Ammon's horn (tissue), 1 donor: ENCODE measurements at regions not wholly inside any gene's neighbourhood (a gene's known extent, or its start where the extent isn't known, plus 50 kb on each side); places are given as distances from the start of the nearest gene placed in this dataset.
"Not testable (repeated sequence)": the region's sequence is repeated elsewhere in the genome, so short reads cannot be mapped to it uniquely, and the experiment has no call there.

Source experiments
- DNase-seq: peaks from one replicate; pipeline ENCODE4 v3.0.0-alpha.2; 2016; ENCODE audit warnings: low spot score

- no peak for DNase-seq
Measured at GRCh38 chr2:57437077-57437476, 609.5 kb upstream of the VRK2 start.

DNA sequence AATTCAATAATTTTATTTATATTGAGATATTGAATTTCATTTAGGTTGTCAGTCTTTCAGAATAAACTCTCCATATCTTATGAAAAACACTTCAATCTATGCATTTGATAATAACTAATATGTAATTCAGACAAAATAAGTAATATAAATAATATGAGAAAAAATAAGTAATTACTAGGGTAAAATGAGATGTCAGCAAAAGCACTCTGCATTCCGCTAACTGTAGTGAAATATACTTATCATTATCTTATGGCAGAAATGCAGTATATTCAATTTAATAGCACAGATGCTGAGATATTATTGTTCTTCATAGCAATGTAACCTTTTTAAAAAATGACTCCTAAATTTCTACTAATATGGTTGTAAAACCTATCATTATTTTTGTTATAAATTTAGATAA is 606.2 kb upstream of the VRK2 start:
- DNase-seq = no peak

GRCh38 chr2:57443086-57443485 is 603.5 kb upstream of the VRK2 start:
- no peak for DNase-seq

DNA sequence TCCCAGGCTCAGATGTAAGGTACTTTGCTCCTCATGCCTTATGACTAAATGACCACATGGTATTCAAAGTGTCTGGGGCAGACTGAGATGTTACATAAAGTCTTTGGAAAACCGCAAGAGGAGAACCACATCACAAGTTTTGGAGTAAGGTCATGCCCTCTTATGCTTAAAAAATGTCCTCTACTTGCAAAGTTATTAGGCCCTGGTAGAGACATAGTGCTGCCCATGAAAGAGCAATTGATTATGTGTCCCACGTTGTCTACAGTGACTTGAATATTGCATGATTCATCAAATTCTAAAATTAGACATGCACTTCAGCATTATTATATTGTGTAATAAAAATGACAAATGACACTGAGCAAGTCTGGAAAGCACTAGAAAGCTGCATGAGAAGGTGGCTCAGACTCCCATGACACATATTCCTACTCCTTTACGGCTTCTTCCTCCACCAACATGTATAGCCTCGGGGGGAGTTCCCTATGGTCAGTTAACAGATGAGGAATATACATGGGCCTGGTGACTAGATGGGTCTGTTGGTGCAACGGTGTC is 602.6 kb upstream of the VRK2 start:
- DNase-seq = no peak

DNA sequence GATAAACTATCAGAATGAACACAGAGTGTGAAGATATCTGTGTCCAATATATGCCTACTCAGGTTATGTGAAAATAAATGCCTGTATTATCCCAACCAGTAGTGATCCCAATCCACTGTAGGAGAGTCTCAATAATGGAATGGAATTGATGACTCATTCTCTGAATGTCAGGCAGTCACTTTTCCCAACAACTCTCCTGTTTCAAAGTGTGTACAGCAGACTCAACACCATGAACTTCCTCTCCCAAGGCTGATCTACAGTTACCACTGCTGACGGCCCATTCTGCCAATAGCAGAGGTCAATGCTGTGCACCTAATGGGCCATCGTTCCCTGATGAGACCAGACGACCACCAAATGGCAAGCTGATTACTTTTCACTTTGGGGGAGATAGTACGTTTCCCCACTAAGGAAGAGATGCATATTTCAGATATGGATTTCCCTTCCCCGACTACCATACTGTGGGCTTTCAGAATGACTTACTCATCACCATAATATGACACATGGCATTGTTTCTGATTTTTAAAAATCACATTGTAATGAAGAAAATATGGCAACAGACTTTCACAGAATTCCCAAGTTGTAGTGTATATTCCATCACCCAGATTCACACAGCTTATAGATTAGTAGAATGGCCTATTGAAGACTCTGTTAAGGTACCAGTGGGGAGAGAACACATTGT is 601.7 kb upstream of the VRK2 start:
- no peak for DNase-seq

DNA sequence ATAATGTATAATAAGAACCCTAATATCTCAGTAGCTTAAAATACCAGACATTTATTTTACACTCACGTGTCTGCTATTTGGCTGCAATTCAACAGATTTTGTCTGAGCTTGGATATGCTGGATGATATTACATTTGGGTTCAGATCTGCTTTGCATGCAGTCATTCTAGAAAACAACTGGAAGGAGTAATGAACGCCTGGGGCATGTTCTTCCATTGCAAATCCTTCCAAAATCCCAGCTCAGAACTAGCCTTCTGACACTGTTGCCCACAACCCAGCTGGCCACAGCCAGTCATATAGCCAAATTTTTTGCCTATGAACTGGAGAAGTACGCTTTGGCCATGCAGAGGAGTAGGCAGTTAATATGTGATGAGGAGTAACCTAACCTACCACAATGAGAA is 597.8 kb upstream of the VRK2 start:
- DNase-seq = no peak

DNA sequence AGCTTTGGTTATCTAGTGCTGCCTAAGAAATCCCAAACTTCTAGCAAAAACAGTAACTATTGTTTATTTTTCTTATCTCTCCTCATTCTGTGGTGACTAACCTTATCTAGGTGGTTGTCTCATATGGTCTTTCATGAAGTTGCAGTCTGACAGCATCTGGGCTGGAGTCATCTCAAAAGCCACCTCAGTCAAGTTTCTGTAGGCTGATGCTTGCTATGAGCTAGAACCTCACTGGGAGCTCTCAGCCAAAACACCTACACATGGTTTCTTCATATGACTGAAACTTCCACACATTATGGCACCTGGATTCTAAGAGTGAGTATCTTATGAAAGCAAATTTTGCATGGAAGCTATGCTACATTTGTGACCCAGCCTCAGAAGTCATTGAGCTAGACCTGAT is 596.4 kb upstream of the VRK2 start:
- DNase-seq = no peak

- DNase-seq = no peak
Measured at GRCh38 chr2:57452634-57453033, 594.0 kb upstream of the VRK2 start.

GRCh38 chr2:57453945-57454344 is 592.7 kb upstream of the VRK2 start:
- no peak for DNase-seq

- DNase-seq = no peak
Measured at GRCh38 chr2:57460396-57461276, 586.0 kb upstream of the VRK2 start.

DNA sequence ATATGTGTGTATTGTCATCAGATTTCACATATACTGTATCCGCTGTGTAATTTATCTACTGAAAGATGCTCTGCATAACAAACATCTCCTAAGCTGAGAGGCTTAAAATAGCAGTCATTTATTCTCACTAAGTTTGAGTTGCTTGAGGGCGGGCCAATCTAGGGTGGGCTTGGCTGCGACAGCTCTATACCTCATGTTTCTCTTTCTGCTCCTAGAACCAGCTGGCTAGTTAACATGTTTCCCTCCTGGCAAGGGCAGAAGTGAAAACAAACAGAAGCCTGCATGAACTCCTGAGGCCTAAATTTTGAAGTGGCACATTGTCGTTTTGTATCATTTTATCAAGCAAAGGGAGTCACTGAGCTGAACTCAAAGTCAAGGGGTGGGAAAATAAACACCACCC is 585.0 kb upstream of the VRK2 start:
- DNase-seq = no peak

GRCh38 chr2:57465067-57465466 is 581.5 kb upstream of the VRK2 start:
- no peak for DNase-seq

DNA sequence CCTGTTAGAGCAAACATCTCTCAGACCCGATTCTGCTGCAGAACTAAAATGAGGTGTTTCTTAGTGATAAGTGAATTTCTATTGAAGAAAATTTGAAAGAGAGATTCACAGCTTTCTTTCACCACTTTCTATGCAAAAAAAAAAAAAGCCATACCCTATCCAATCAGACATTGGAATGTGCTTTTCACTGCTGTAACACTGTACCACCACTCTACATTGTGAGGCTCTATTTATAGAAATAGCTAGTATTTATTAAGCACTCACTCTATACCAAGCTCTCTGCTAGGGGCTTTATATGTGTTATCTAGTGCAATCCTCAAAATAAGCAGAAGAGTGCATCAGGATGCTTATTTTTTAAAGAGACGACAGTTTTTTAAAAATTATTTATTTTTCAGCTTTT is 580.6 kb upstream of the VRK2 start:
- DNase-seq = no peak

DNA sequence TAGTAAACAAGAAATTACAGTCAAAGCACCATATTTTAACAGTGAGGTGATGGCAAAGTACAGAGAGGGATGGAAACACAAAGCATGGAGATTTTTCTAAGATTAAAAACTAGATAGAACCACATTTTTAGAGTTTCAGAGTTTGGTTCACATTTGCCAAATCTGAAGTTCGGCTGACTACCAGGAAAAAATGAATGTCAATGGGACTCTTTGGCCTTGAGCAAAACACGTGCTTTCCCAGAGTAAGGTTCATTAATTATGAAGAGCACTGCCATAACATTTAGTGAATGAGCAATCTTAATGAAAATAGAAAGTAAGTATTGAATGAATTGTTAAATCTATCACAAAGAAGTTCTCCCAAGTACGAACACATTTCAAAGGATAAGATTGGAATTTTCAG is 571.2 kb upstream of the VRK2 start:
- DNase-seq = no peak

- DNase-seq = no peak
Measured at GRCh38 chr2:57479981-57480380, 566.6 kb upstream of the VRK2 start.

- DNase-seq = no peak
Measured at GRCh38 chr2:57488061-57488460, 558.5 kb upstream of the VRK2 start.

DNA sequence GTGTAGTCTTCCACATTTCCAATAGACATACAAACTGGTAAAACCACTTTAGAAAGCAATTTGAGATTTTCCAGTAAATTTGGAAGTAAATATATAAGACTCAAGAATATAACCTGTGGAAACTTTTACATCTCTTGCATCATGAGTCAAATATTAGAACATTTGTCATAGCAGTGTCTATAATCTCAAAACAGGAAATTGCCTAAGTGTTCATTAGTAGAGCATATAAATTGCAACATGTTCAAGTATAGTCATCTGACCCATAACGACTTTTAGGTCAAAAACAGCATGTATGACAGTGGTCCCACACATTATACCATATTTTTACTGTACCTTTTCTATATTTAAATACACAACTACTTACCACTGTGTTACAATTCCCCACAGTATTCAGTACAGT is 555.9 kb upstream of the VRK2 start:
- no peak for DNase-seq

GRCh38 chr2:57491213-57491612 is 555.4 kb upstream of the VRK2 start:
- no peak for DNase-seq

DNA sequence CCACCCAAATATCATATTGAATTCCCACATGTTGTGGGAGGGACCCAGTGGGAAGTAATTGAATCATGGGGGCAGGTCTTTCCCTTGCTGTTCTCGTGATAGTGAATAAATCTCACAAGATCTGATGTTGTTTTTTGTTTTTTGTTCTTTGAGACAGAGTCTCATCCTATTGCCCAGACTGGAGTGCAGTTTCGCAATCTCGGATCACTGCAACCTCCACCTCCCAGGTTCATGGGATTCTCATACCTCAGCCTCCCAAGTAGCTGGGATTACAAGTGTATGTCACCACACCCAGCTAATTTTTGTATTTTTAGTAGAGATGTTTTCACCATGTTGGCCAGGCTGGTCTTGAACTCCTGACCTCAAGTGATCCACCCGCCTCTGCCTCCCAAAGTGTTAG is 552.6 kb upstream of the VRK2 start:
- not testable (repeated sequence) for DNase-seq

- peak; percentile 66 for DNase-seq
Measured at GRCh38 chr2:57497489-57498096, 549.0 kb upstream of the VRK2 start.

- no peak for DNase-seq
Measured at GRCh38 chr2:57504787-57505186, 541.8 kb upstream of the VRK2 start.

DNA sequence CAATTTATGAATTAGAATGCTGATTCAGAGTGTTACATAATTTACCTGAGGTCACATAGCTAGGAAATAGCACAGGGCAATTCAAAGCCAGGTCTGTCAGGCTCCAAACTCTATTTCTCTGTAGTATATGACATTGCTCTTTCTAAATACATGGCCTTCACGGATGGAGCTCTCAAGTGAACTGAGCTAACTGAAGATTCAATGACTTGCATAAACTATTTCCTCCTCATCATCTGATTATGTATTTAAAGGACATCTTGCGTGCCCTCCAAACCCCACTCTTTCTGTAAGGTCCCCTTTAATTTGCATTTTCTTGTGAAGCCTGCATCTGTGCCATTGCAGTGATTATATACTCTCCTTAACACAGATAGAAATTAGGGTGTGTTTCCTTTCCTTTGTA is 537.4 kb upstream of the VRK2 start:
- DNase-seq = no peak

DNA sequence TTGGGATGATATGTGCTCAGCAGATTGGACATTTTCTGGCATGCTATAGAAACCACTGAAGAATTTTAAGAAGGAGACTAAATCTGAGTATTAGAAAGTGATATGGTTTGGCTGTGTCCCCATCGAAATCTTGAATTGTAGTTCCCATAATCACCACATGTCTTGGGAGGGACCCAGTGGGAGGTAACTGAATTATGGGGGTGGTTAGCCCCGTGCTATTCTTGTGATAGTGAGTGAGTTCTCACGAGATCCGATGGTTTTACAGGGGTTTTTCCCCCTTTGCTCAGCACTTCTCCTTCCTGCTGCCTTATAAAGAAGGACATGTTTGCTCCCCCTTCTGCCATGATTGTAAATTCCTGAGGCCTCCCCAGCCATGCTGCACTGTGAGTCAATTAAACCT is 535.9 kb upstream of the VRK2 start:
- DNase-seq = no peak
